H1 (cell line): ENCODE measurements at regions not wholly inside any gene's neighbourhood (a gene's known extent, or its start where the extent isn't known, plus 50 kb on each side); places are given as distances from the start of the nearest gene placed in this dataset.
"Not testable (repeated sequence)": the region's sequence is repeated elsewhere in the genome, so short reads cannot be mapped to it uniquely, and the experiment has no call there.

Experiments
- ATF3 ChIP-seq: IDR thresholded peaks from 2 replicates; pipeline ENCODE4 v1.6.1; 2011; ENCODE audit warnings: low read depth, mild to moderate bottlenecking, low read length; ENCODE audit not compliant: insufficient read depth
- BACH1 ChIP-seq: IDR thresholded peaks from 2 replicates; pipeline ENCODE4 v1.6.1; 2012; ENCODE audit warnings: low read length, improper control_type of control experiment
- BCL11A ChIP-seq, 2 experiments: IDR thresholded peaks; one replicate each; pipeline ENCODE4 v1.6.1; 2011; ENCODE audit warnings: low read depth in 2 of 2, low read length in 2 of 2, mild to moderate bottlenecking in 2 of 2
- CEBPB ChIP-seq: IDR thresholded peaks from 2 replicates; pipeline ENCODE4 v1.6.1; 2012; ENCODE audit warnings: low read depth, low read length
- CHD2 ChIP-seq: IDR thresholded peaks from 2 replicates; pipeline ENCODE4 v1.6.1; 2012; ENCODE audit warnings: low read length, improper control_type of control experiment
- CTCF ChIP-seq, 3 experiments: IDR thresholded peaks; 1 replicate in 2 of 3; 2 replicates in 1 of 3; pipeline versions ENCODE4 v1.5.1 to v1.6.1; 2011; ENCODE audit warnings: low read length in 3 of 3, mild to moderate bottlenecking in 3 of 3, inconsistent platforms in 2 of 3, low read depth in 1 of 3, moderate library complexity in 1 of 3; ENCODE audit not compliant: insufficient read depth in 1 of 3; ENCODE audit errors: control extremely low read depth in 1 of 3
- EP300 ChIP-seq, 2 experiments: IDR thresholded peaks; 1 replicate in 1 of 2; 2 replicates in 1 of 2; pipeline ENCODE4 v1.6.1; 2011 to 2012; ENCODE audit warnings: low read depth in 2 of 2, low read length in 2 of 2, mild to moderate bottlenecking in 2 of 2, borderline replicate concordance in 1 of 2, inconsistent platforms in 1 of 2, moderate library complexity in 1 of 2
- JUN ChIP-seq: IDR thresholded peaks from 2 replicates; pipeline ENCODE4 v1.6.1; 2011; ENCODE audit warnings: low read depth, mild to moderate bottlenecking, improper control_type of control experiment, low read length
- MAX ChIP-seq: IDR thresholded peaks from 2 replicates; pipeline ENCODE4 v1.6.1; 2012; ENCODE audit warnings: inconsistent platforms
- POLR2A ChIP-seq, 2 experiments: IDR thresholded peaks; 1 replicate in 1 of 2; 2 replicates in 1 of 2; pipeline ENCODE4 v1.6.1; 2011; ENCODE audit warnings: low read depth in 2 of 2, low read length in 2 of 2, mild to moderate bottlenecking in 2 of 2; ENCODE audit errors: control extremely low read depth in 1 of 2
- POLR2AphosphoS5 ChIP-seq: IDR thresholded peaks from 2 replicates; pipeline ENCODE4 v1.6.1; 2011; ENCODE audit warnings: low read depth, low read length
- SP1 ChIP-seq: IDR thresholded peaks from 2 replicates; pipeline ENCODE4 v1.6.1; 2011; ENCODE audit warnings: low read depth, low read length
- TBP ChIP-seq: IDR thresholded peaks from 2 replicates; pipeline ENCODE4 v1.6.1; 2011; ENCODE audit warnings: low read depth, low read length, improper control_type of control experiment

GRCh38 chr9:41838953-41839352, 290.3 kb downstream of the CNTNAP3B start:
- TF ChIP-seq MAX; BCL11A (IDR thresholded peaks at IDR 0.05; ENCODE audit: low read depth in 2 of 2, low read length in 2 of 2); EP300 (IDR thresholded peaks at IDR 0.05; ENCODE audit: borderline replicate concordance in 1 of 2, low read depth in 2 of 2, low read length in 2 of 2); POLR2AphosphoS5; SP1; BACH1; CTCF (IDR thresholded peaks at IDR 0.05; ENCODE audit: control extremely low read depth in 1 of 3, insufficient read depth in 1 of 3, low read depth in 1 of 3, low read length in 3 of 3); ATF3; CEBPB; JUN; POLR2A (IDR thresholded peaks at IDR 0.05; ENCODE audit: control extremely low read depth in 1 of 2, low read depth in 2 of 2, low read length in 2 of 2); CHD2; TBP: not testable (repeated sequence)
